Mesothelial cell of epicardium (in vitro differentiated cells): ENCODE measurements at regions not wholly inside any gene's neighbourhood (a gene's known extent, or its start where the extent isn't known, plus 50 kb on each side); places are given as distances from the start of the nearest gene placed in this dataset.

Experiments
- DNase-seq, 2 experiments: peaks; one replicate each; pipeline ENCODE4 v3.0.0; 2021; ENCODE audit warnings: low spot score in 2 of 2; ENCODE audit not compliant: unreplicated experiment in 2 of 2
- H3K27ac Mint-ChIP-seq: 2 replicates; pipeline ENCODE4 v1.8.0; 2021; ENCODE audit warnings: mixed read lengths
- H3K27me3 Mint-ChIP-seq: 2 replicates; pipeline ENCODE4 v1.8.0; 2021; ENCODE audit warnings: low read depth, mixed read lengths
- H3K36me3 Mint-ChIP-seq: 2 replicates; pipeline ENCODE4 v1.8.0; 2021; ENCODE audit warnings: mixed read lengths
- H3K4me1 Mint-ChIP-seq: 2 replicates; pipeline ENCODE4 v1.8.0; 2021; ENCODE audit warnings: mixed read lengths
- H3K4me3 Mint-ChIP-seq: 2 replicates; pipeline ENCODE4 v1.8.0; 2021; ENCODE audit warnings: mild to moderate bottlenecking, moderate library complexity, mixed read lengths
- H3K9me3 Mint-ChIP-seq: 2 replicates; pipeline ENCODE4 v1.8.0; 2021; ENCODE audit warnings: mixed read lengths
- TF ChIP-seq, protein P1 (sequence below): fragments of 200-600 bp; sonication (generic); IDR thresholded peaks from one replicate; pipeline ENCODE4 v1.5.0; 2021; ENCODE audit warnings: antibody characterized with exemption; ENCODE audit not compliant: unreplicated experiment

GRCh38 chr2:134148843-134149472, 104.9 kb upstream of the MGAT5 start:
- Mint-ChIP-seq H3K4me3 (no peak overlapping the region), H3K27ac (no peak overlapping the region), H3K4me1 (peaks cover 3% of the 10 kb centered on the region), H3K27me3 (no peaks in the 10 kb centered on the region), H3K36me3 (peaks cover 2% of the 10 kb centered on the region), H3K9me3 (peaks cover 4% of the 10 kb centered on the region)
- TF ChIP-seq, protein P1, sequence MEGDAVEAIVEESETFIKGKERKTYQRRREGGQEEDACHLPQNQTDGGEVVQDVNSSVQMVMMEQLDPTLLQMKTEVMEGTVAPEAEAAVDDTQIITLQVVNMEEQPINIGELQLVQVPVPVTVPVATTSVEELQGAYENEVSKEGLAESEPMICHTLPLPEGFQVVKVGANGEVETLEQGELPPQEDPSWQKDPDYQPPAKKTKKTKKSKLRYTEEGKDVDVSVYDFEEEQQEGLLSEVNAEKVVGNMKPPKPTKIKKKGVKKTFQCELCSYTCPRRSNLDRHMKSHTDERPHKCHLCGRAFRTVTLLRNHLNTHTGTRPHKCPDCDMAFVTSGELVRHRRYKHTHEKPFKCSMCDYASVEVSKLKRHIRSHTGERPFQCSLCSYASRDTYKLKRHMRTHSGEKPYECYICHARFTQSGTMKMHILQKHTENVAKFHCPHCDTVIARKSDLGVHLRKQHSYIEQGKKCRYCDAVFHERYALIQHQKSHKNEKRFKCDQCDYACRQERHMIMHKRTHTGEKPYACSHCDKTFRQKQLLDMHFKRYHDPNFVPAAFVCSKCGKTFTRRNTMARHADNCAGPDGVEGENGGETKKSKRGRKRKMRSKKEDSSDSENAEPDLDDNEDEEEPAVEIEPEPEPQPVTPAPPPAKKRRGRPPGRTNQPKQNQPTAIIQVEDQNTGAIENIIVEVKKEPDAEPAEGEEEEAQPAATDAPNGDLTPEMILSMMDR: no peak
- DNase-seq: no peak

DNA sequence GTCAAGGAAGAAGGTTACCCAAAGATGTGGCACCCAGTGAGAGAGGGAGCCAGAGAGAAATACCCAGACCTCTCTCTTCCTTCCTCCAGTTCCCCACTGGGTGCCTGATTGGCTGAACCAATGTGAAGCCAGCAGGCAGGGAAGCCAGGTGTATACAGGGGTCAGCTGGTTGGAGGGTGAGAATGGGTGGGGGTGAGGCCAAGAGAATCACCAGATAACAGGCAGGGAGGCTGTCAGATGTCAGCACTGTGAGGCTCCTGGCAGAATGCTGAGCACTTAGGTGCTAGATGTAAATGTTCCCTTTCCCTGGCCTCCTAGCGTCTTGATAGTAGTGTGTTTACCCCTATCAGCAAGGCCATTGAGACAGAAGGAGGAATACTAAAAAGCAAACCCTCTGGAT, 104.0 kb upstream of the MGAT5 start:
- TF ChIP-seq, protein P1: no peak
- peaks cover 3% of the 10 kb centered on the region for H3K4me1 Mint-ChIP-seq
- no peaks in the 10 kb centered on the region for H3K27me3 Mint-ChIP-seq
- no peak overlapping the region for H3K4me3 Mint-ChIP-seq
- DNase-seq: no peak
- H3K36me3 Mint-ChIP-seq: peaks cover 2% of the 10 kb centered on the region
- peaks cover 4% of the 10 kb centered on the region for H3K9me3 Mint-ChIP-seq
- no peak overlapping the region for H3K27ac Mint-ChIP-seq

GRCh38 chr2:134150760-134151159, 103.1 kb upstream of the MGAT5 start:
- Mint-ChIP-seq H3K27ac (no peak overlapping the region), H3K4me1 (peaks cover 3% of the 10 kb centered on the region), H3K4me3 (no peak overlapping the region), H3K9me3 (peaks cover 4% of the 10 kb centered on the region), H3K27me3 (no peaks in the 10 kb centered on the region), H3K36me3 (peaks cover 2% of the 10 kb centered on the region)
- DNase-seq: no peak
- TF ChIP-seq, protein P1: no peak

GRCh38 chr2:134152045-134153010, 101.5 kb upstream of the MGAT5 start:
- Mint-ChIP-seq H3K27me3 (no peaks in the 10 kb centered on the region), H3K4me3 (no peak overlapping the region), H3K4me1 (no peaks in the 10 kb centered on the region), H3K9me3 (peaks cover 4% of the 10 kb centered on the region), H3K36me3 (peaks cover 2% of the 10 kb centered on the region), H3K27ac (no peak overlapping the region)
- DNase-seq: no peak
- TF ChIP-seq, protein P1: no peak

DNA sequence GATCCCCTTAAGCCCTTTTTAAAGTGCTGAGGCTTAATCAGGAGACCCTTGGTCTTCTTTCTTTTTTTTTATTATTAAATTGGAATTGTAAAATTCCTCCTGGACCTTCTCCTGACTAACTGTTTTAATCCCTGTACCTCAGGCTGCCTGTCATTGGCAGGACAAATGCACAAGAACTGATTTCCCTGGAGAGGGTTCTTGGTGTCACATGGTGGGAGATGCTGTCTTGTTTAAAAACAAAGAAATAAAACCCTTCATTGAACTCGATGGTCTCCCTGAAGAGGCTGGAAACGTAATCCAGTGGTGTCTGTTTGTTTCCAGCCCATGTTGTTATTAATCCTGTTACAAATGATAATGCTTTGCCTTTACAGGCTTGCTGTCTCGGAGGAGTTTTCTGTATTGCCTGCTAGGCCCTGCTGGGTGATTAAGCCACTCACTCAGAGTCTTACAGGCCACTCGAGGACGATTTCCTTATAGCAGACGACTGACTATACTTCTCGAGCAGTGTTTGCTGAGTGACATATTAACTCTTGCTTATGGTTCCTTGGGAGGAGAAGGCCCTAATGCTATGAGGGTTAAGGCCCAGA, 100.5 kb upstream of the MGAT5 start:
- DNase-seq: no peak
- Mint-ChIP-seq H3K27me3 (no peaks in the 10 kb centered on the region), H3K4me1 (no peaks in the 10 kb centered on the region), H3K36me3 (peaks cover 2% of the 10 kb centered on the region), H3K27ac (no peak overlapping the region), H3K4me3 (no peak overlapping the region), H3K9me3 (peaks cover 4% of the 10 kb centered on the region)
- TF ChIP-seq, protein P1: no peak
